A549 (cell line): ENCODE measurements at regions not wholly inside any gene's neighbourhood (a gene's known extent, or its start where the extent isn't known, plus 50 kb on each side); places are given as distances from the start of the nearest gene placed in this dataset.
A peak's percentile ranks its signal among the peaks of the same experiment; 100 is the strongest.

ENCODE experiments used
- ATAC-seq, 2 experiments: fragments of 200-7000 bp in 1 of 2; fragments of >200 bp in 1 of 2; cut with Nextera tagmentation in 1 of 2; cut with Tn5 transposase in 1 of 2; 3 replicates each; pipeline versions ENCODE4 v1.8.0 to v1.9.1; 2018 to 2020; ENCODE audit warnings: mild to moderate bottlenecking in 1 of 2, moderate library complexity in 1 of 2
- CTCF ChIA-PET: fragments of 300-600 bp; sonication (Branson Sonifier 250); formaldehyde crosslinking; extraction: SDS; loops from one replicate; lab custom pipeline; 2021; ENCODE audit warnings: antibody characterized with exemption, inconsistent platforms; lab: Yijun Ruan, JAX
- POLR2A ChIA-PET: fragments of 350-600 bp; formaldehyde crosslinking; extraction: SDS; loops from one replicate; lab custom pipeline; 2021; ENCODE audit warnings: antibody characterized with exemption, inconsistent platforms; lab: Yijun Ruan, JAX
- DNase-seq, 2 experiments: peaks; one replicate each; pipeline versions ENCODE4 v3.0.0 to v3.0.0-alpha.2; 2011 to 2016; ENCODE audit warnings: low read depth in 1 of 2, low spot score in 1 of 2
- FAIRE-seq: peaks from 2 replicates; lab custom pipeline; 2011; peaks lifted over from hg19 to GRCh38; lab: Jason Lieb, UNC
- H3K27ac ChIP-seq, 2 experiments: fragments of >200 bp; sonication (Bioruptor Twin); formaldehyde crosslinking; 3 replicates each; pipeline ENCODE4 v1.5.1; 2016 to 2017
- H3K4me1 ChIP-seq: fragments of >200 bp; sonication (Bioruptor Twin); formaldehyde crosslinking; 3 replicates; pipeline ENCODE4 v1.6.1; 2016
- H3K4me2 ChIP-seq: fragments of >200 bp; sonication (Bioruptor Twin); formaldehyde crosslinking; 3 replicates; pipeline ENCODE4 v1.6.1; 2016
- H3K4me3 ChIP-seq: fragments of >200 bp; sonication (Bioruptor Twin); formaldehyde crosslinking; 3 replicates; pipeline ENCODE4 v1.5.1; 2016
- H3K9me3 ChIP-seq: fragments of >200 bp; sonication (Bioruptor Twin); formaldehyde crosslinking; 3 replicates; pipeline ENCODE4 v1.6.1; 2016
- BCL3 ChIP-seq: fragments of >200 bp; sonication (Bioruptor Twin); formaldehyde crosslinking; IDR thresholded peaks from 3 replicates; pipeline ENCODE4 v1.6.1; 2016
- BHLHE40 ChIP-seq: IDR thresholded peaks from 2 replicates; pipeline ENCODE4 v1.6.1; 2012; ENCODE audit warnings: low read depth, low read length, inconsistent platforms
- CBX8 ChIP-seq: fragments of 200-600 bp; sonication (generic); IDR thresholded peaks from 2 replicates; pipeline ENCODE4 v1.6.1; 2016
- CHD2 ChIP-seq: fragments of 150-350 bp; IDR thresholded peaks from 2 replicates; pipeline ENCODE4 v1.6.1; 2014; ENCODE audit warnings: low read length; ENCODE audit not compliant: partially characterized antibody
- EHF ChIP-seq: fragments of 250-450 bp; sonication (Bioruptor Pico); IDR thresholded peaks from 2 replicates; pipeline ENCODE4 v1.5.0; 2020; ENCODE audit warnings: mild to moderate bottlenecking
- EP300 ChIP-seq, 2 experiments: fragments of >200 bp; sonication (Bioruptor Twin); formaldehyde crosslinking; IDR thresholded peaks; 2 replicates in 1 of 2; 3 replicates in 1 of 2; pipeline ENCODE4 v1.6.1; 2016 to 2017
- ESRRA ChIP-seq: fragments of 150-350 bp; IDR thresholded peaks from 2 replicates; pipeline ENCODE4 v1.6.1; 2014; ENCODE audit warnings: mild to moderate bottlenecking, low read length, borderline replicate concordance
- FOSL2 ChIP-seq, 2 experiments: fragments of 450-650 bp in 1 of 2; fragments of >200 bp in 1 of 2; sonication (Bioruptor Twin) in 1 of 2; formaldehyde crosslinking; IDR thresholded peaks; 2 replicates each; pipeline versions ENCODE4 v1.5.0 to v1.6.1; 2016 to 2020; ENCODE audit warnings: mild to moderate bottlenecking in 1 of 2, moderate library complexity in 1 of 2
- HES2 ChIP-seq: fragments of >200 bp; sonication (Bioruptor Twin); formaldehyde crosslinking; IDR thresholded peaks from 2 replicates; pipeline ENCODE4 v1.6.1; 2016
- HOXB5 ChIP-seq: fragments of 250-450 bp; sonication (Bioruptor Pico); IDR thresholded peaks from 2 replicates; pipeline ENCODE4 v1.5.0; 2020; ENCODE audit warnings: mild to moderate bottlenecking, moderate library complexity
- JUN ChIP-seq, 2 experiments: fragments of >200 bp; sonication (Bioruptor Twin); formaldehyde crosslinking; IDR thresholded peaks; 2 replicates in 1 of 2; 3 replicates in 1 of 2; pipeline ENCODE4 v1.6.1; 2016 to 2017
- MAFK ChIP-seq: fragments of 450-650 bp; IDR thresholded peaks from 2 replicates; pipeline ENCODE4 v1.6.1; 2014; ENCODE audit not compliant: partially characterized antibody
- MAZ ChIP-seq: fragments of 150-350 bp; IDR thresholded peaks from 2 replicates; pipeline ENCODE4 v1.6.1; 2014; ENCODE audit warnings: antibody characterized with exemption, low read depth, low read length, borderline replicate concordance
- MYC ChIP-seq: IDR thresholded peaks from 2 replicates; pipeline ENCODE4 v1.6.1; 2012; ENCODE audit warnings: mild to moderate bottlenecking, inconsistent platforms, low read length, improper control_type of control experiment, borderline replicate concordance
- NFE2L2 ChIP-seq: fragments of 150-350 bp; conservative IDR thresholded peaks from 2 replicates; pipeline ENCODE4 v1.6.1; 2014; ENCODE audit warnings: low read length
- NPAS2 ChIP-seq: fragments of 250-450 bp; sonication (Bioruptor Pico); IDR thresholded peaks from 2 replicates; pipeline ENCODE4 v1.8.0; 2022; ENCODE audit warnings: mild to moderate bottlenecking, moderate library complexity, borderline replicate concordance
- PBX3 ChIP-seq: IDR thresholded peaks from 2 replicates; pipeline ENCODE4 v1.6.1; 2012
- PHF8 ChIP-seq: fragments of 200-600 bp; sonication (generic); IDR thresholded peaks from 2 replicates; pipeline ENCODE4 v1.6.1; 2016; ENCODE audit warnings: low read depth, mild to moderate bottlenecking, antibody characterized with exemption, moderate library complexity, borderline replicate concordance
- POLR2A ChIP-seq: IDR thresholded peaks from 2 replicates; pipeline ENCODE4 v1.6.1; 2012; ENCODE audit warnings: mild to moderate bottlenecking, low read length
- POLR2AphosphoS2 ChIP-seq: conservative IDR thresholded peaks from 2 replicates; pipeline ENCODE4 v1.6.1; 2012; ENCODE audit warnings: low read length, improper control_type of control experiment, inconsistent platforms
- RARB ChIP-seq: fragments of 250-450 bp; sonication (Bioruptor Pico); IDR thresholded peaks from 2 replicates; pipeline ENCODE4 v1.8.0; 2021; ENCODE audit warnings: mild to moderate bottlenecking, moderate library complexity
- RCOR1 ChIP-seq: fragments of 150-350 bp; IDR thresholded peaks from 2 replicates; pipeline ENCODE4 v1.6.1; 2014; ENCODE audit warnings: antibody characterized with exemption, low read length, low read depth
- TP53 ChIP-seq: fragments of 250-450 bp; sonication (Bioruptor Pico); IDR thresholded peaks from 2 replicates; pipeline ENCODE4 v1.5.0; 2021; ENCODE audit warnings: mild to moderate bottlenecking, moderate library complexity
- ZC3H11A ChIP-seq: fragments of 450-650 bp; IDR thresholded peaks from 2 replicates; pipeline ENCODE4 v1.6.1; 2014; ENCODE audit warnings: antibody characterized with exemption, mild to moderate bottlenecking
- WGBS: methylation state at CpG from one replicate; pipeline ENCODE4 v1.1.6; 2017; ENCODE audit errors: missing lambda C conversion rate; 5-methylcytosine and 5-hydroxymethylcytosine counted together
- TF ChIP-seq, protein P1 (sequence below): IDR thresholded peaks from 2 replicates; pipeline ENCODE4 v1.6.1; 2012
- TF ChIP-seq, protein P2 (sequence below): fragments of 250-450 bp; sonication (Bioruptor Pico); IDR thresholded peaks from 2 replicates; pipeline ENCODE4 v1.5.0; 2020; ENCODE audit warnings: low read depth, mild to moderate bottlenecking, moderate library complexity

- TF ChIP-seq RARB (no peak), HOXB5 (CRISPR knock-in tag) (peak; percentile 87)
Measured at GRCh38 chr9:94165592-94166235, 81.5 kb downstream of the PTPDC1 start (continued).

DNA sequence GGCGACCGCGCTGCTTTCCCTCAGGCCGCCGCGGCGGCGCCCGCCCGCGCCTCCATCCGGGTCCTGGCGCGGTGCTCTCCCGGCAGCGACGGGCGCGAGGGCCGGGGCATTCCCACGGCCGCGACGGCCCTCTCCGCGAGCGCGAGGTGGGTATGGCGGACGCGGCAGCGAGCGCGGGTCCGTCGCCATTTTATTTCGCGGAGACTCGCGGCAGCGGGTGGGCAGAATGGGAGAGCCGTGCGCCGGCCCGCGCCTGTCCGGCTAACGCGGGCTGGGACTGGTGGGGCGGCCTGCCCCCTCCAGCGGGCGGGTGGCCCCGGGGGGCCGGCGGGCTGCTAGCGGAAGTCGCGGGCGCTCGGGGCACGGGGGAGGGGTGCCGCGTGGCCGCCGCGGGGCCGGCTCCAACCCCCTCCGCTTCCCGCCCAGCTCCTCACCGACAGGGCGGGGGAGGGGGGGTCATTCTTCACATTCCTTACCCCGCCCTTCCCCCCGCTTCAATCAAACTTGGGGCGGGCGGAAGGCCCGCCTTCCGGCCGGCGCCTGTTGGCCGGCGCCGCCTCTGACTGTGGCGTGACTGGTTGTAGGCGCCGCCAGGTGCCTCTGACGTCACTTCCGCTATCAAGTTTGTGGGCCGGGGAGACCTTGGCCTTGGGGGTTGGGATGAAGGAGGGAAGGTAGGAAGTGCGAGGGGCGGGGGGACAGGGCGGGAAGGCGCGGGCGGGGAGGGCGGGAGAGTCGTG is 82.1 kb downstream of the PTPDC1 start:
- TF ChIP-seq BCL3 (peak; percentile 76), CBX8 (no peak), ZC3H11A (no peak), HOXB5 (CRISPR knock-in tag) (peak; percentile 51; the same call in 1 of the 2 replicates), NPAS2 (CRISPR knock-in tag) (peak; percentile 42; the same call in 1 of the 2 replicates), MYC (peak; percentile 96), EP300 (IDR thresholded peaks at IDR 0.05) (peak in 1 of 2 experiments; percentile 59; a peak in 2 of 5 replicates), EHF (CRISPR knock-in tag) (peak; percentile 31; the same call in 1 of the 2 replicates), BHLHE40 (no peak), RCOR1 (no peak), MAZ (0 out of 2 replicates have a peak, but pooled peaks have one; percentile 70), FOSL2 (IDR thresholded peaks at IDR 0.05) (no peak), FOSL2 (CRISPR knock-in tag; IDR thresholded peaks at IDR 0.05) (peak; percentile 72), CHD2 (peak; percentile 76), PBX3 (peak; percentile 77), NFE2L2 (no peak), JUN (IDR thresholded peaks at IDR 0.05) (peak; percentile 94 to 95), POLR2AphosphoS2 (0 out of 2 replicates have a peak, but pooled peaks have one; percentile 14), TP53 (CRISPR knock-in tag) (peak; percentile 78; the same call in 1 of the 2 replicates), ESRRA (0 out of 2 replicates have a peak, but pooled peaks have one; percentile 11), HES2 (no peak), POLR2A (peak; percentile 78), MAFK (no peak), PHF8 (peak; percentile 67; the same call in 1 of the 2 replicates)
- TF ChIP-seq, protein P1, sequence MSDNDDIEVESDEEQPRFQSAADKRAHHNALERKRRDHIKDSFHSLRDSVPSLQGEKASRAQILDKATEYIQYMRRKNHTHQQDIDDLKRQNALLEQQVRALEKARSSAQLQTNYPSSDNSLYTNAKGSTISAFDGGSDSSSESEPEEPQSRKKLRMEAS = peak; percentile 83
- TF ChIP-seq, protein P2, sequence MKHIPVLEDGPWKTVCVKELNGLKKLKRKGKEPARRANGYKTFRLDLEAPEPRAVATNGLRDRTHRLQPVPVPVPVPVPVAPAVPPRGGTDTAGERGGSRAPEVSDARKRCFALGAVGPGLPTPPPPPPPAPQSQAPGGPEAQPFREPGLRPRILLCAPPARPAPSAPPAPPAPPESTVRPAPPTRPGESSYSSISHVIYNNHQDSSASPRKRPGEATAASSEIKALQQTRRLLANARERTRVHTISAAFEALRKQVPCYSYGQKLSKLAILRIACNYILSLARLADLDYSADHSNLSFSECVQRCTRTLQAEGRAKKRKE (CRISPR knock-in tag) = 0 out of 2 replicates have a peak, but pooled peaks have one; percentile 30
- peak; percentile 94 to 99 for DNase-seq
- no peak for FAIRE-seq
- Histone ChIP-seq H3K9me3 (no peaks in the 10 kb centered on the region), H3K4me1 (peaks cover 37% of the 10 kb centered on the region), H3K4me3 (peak overlapping the region; percentile 96), H3K4me2 (peak overlapping the region; percentile 47), H3K27ac (peak overlapping the region; percentile 99 to 100)
- POLR2A ChIA-PET = interaction anchor here (0.5 to 3.8 kb wide), 17 partner anchors 9 to 1027 kb away, joined by 3 to 29 read pairs (median 4); no protein-coding TSS in a partner anchor
- CTCF ChIA-PET = interaction anchor here (1.1 to 2.3 kb wide), 3 partner anchors 9 to 15 kb away, joined by 3 to 11 read pairs (median 3); no protein-coding TSS in a partner anchor
- peak; percentile 82 to 87 for ATAC-seq
- WGBS = under 1% methylated on average over 16 of the region's 96 CpGs
